Retinal pigment epithelial cell (primary cell): ENCODE measurements at regions not wholly inside any gene's neighbourhood (a gene's known extent, or its start where the extent isn't known, plus 50 kb on each side); places are given as distances from the start of the nearest gene placed in this dataset.

ENCODE experiments used
- DNase-seq: peaks from one replicate; pipeline ENCODE4 v3.0.0-alpha.2; 2010; ENCODE audit warnings: low read depth
- H3K4me3 ChIP-seq: 2 replicates; pipeline ENCODE4 v1.5.1; 2011; ENCODE audit warnings: mild to moderate bottlenecking, low read length, control low read depth, moderate library complexity
- CTCF ChIP-seq: conservative IDR thresholded peaks from 2 replicates; pipeline ENCODE4 v1.5.1; 2011; ENCODE audit warnings: low read depth, low read length, control low read depth, inconsistent platforms

GRCh38 chr5:110077147-110077546 lies 387.4 kb downstream of the MAN2A1 start:
- no peak for TF ChIP-seq CTCF
- DNase-seq = no peak
- H3K4me3 ChIP-seq = no peak overlapping the region

- no peak overlapping the region for H3K4me3 ChIP-seq
- DNase-seq = no peak
- TF ChIP-seq CTCF = no peak
Measured at GRCh38 chr5:110082194-110082593, 392.5 kb downstream of the MAN2A1 start.

GRCh38 chr5:110082863-110083262 lies 393.1 kb downstream of the MAN2A1 start:
- DNase-seq = no peak
- no peak for TF ChIP-seq CTCF

GRCh38 chr5:110085826-110086225 lies 396.1 kb downstream of the MAN2A1 start:
- no peak for DNase-seq
- no peak for TF ChIP-seq CTCF
- no peak overlapping the region for H3K4me3 ChIP-seq

More at GRCh38 chr5:110082863-110083262, 393.1 kb downstream of the MAN2A1 start:
- no peak overlapping the region for H3K4me3 ChIP-seq

- TF ChIP-seq CTCF = no peak
- H3K4me3 ChIP-seq = no peak overlapping the region
- peak; percentile 77 for DNase-seq
Measured at GRCh38 chr5:110086658-110087388, 397.1 kb downstream of the MAN2A1 start.

- no peak overlapping the region for H3K4me3 ChIP-seq
- no peak for TF ChIP-seq CTCF
- DNase-seq = no peak
Measured at GRCh38 chr5:110087829-110088228, 398.1 kb downstream of the MAN2A1 start.

GRCh38 chr5:110088676-110089436 lies 399.1 kb downstream of the MAN2A1 start:
- no peak for DNase-seq
- no peak for TF ChIP-seq CTCF
- no peak overlapping the region for H3K4me3 ChIP-seq
